Type B pancreatic cell (in vitro differentiated cells): ENCODE measurements at regions not wholly inside any gene's neighbourhood (a gene's known extent, or its start where the extent isn't known, plus 50 kb on each side); places are given as distances from the start of the nearest gene placed in this dataset.

Experiments used
- DNase-seq: peaks from one replicate; pipeline ENCODE4 v3.0.0; 2021; ENCODE audit warnings: mixed read lengths; ENCODE audit not compliant: unreplicated experiment; ENCODE audit errors: extremely low spot score
- H3K27ac Mint-ChIP-seq: 2 replicates; pipeline ENCODE4 v1.8.0; 2021; ENCODE audit warnings: mild to moderate bottlenecking, mixed read lengths
- H3K27me3 Mint-ChIP-seq: 2 replicates; pipeline ENCODE4 v1.8.0; 2021; ENCODE audit warnings: mixed read lengths
- H3K36me3 Mint-ChIP-seq: 2 replicates; pipeline ENCODE4 v1.8.0; 2021; ENCODE audit warnings: mixed read lengths
- H3K4me1 Mint-ChIP-seq: one replicate; pipeline ENCODE4 v1.8.0; 2021; ENCODE audit warnings: mixed read lengths; ENCODE audit not compliant: unreplicated experiment
- H3K4me3 Mint-ChIP-seq: 2 replicates; pipeline ENCODE4 v1.8.0; 2021; ENCODE audit warnings: mild to moderate bottlenecking, mixed read lengths
- H3K9me3 Mint-ChIP-seq: 2 replicates; pipeline ENCODE4 v1.8.0; 2021; ENCODE audit warnings: mixed read lengths
- CTCF ChIP-seq: fragments of 200-600 bp; sonication (generic); conservative IDR thresholded peaks from 2 replicates; pipeline ENCODE4 v1.5.0; 2021; ENCODE audit warnings: antibody characterized with exemption, mild to moderate bottlenecking

GRCh38 chr12:105449431-105449830 is 118.9 kb downstream of the C12orf75 start:
- Mint-ChIP-seq H3K27ac (no peak overlapping the region), H3K4me3 (no peak overlapping the region), H3K27me3 (no peaks in the 10 kb centered on the region), H3K4me1 (peaks cover 13% of the 10 kb centered on the region), H3K9me3 (peaks cover 5% of the 10 kb centered on the region), H3K36me3 (no peaks in the 10 kb centered on the region)
- DNase-seq: no peak
- no peak for TF ChIP-seq CTCF

DNA sequence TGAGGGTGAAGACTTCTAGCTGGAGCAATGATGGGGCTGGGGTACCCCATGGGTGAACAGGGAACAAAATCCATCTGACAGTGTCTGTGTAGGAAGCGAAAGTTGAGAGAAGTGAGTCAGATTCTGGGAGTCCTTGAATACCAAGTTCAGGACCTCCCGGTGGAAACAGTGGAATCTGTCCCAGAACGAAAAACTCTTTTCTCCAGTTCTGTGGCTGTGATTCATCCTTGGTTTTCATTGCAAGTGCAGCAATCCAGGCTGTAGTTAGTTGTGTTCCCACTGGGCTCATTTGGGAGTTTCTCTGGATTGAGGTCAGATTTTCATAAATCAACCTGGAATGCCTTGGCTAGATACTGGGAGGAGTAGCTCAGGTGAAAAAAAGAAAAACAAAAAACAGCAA is 120.7 kb downstream of the C12orf75 start:
- Mint-ChIP-seq H3K27ac (no peak overlapping the region), H3K4me3 (no peak overlapping the region), H3K36me3 (no peaks in the 10 kb centered on the region), H3K4me1 (peaks cover 4% of the 10 kb centered on the region), H3K9me3 (peaks cover 5% of the 10 kb centered on the region), H3K27me3 (no peaks in the 10 kb centered on the region)
- no peak for TF ChIP-seq CTCF
- DNase-seq: no peak

GRCh38 chr12:105451798-105452197 is 121.3 kb downstream of the C12orf75 start:
- no peak for TF ChIP-seq CTCF
- H3K4me1 Mint-ChIP-seq: peaks cover 4% of the 10 kb centered on the region
- H3K9me3 Mint-ChIP-seq: peaks cover 5% of the 10 kb centered on the region
- no peak overlapping the region for H3K4me3 Mint-ChIP-seq
- DNase-seq: no peak
- no peaks in the 10 kb centered on the region for H3K27me3 Mint-ChIP-seq
- no peak overlapping the region for H3K27ac Mint-ChIP-seq
- H3K36me3 Mint-ChIP-seq: no peaks in the 10 kb centered on the region

DNA sequence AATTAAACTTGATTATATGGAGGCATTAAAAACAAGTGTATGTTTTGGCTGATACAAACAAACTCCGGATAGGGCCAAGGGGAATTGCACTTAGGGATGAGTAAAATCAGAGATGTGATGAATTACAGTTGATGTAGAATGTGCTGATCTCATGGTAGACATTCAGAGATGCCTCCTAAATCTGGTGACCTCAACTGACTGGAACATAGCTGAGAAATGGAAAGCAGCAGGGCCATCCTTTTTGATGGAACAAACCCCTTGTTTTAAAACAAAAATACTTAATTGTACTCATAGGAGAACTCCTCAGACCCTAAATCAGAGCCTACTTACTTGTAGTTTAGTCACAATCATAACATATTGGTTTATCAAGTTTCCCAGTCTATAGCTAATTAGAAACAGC is 122.8 kb downstream of the C12orf75 start:
- Mint-ChIP-seq H3K4me3 (no peak overlapping the region), H3K27ac (no peak overlapping the region), H3K36me3 (no peaks in the 10 kb centered on the region), H3K9me3 (peaks cover 5% of the 10 kb centered on the region), H3K4me1 (peaks cover 4% of the 10 kb centered on the region), H3K27me3 (no peaks in the 10 kb centered on the region)
- no peak for TF ChIP-seq CTCF
- DNase-seq: no peak

DNA sequence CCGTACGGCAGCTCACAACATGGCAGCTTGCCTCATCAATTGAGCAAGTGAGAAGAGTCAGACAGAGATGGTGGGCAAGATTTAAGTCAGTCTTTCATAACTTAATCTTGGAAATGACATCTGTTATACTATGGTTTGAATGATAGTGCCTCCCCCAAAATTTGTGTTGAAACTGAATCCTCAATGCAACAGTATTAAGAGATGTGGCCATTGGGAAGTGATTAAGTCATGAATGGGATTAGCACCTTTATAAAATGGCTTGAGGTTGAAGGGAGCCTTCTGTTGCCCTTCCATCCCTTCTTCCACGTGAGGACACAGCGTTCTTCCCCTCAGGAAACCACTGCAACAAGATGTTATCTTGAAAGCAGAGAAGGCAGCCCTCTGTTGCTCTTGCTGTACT is 124.2 kb downstream of the C12orf75 start:
- Mint-ChIP-seq H3K4me1 (peaks cover 4% of the 10 kb centered on the region), H3K9me3 (peaks cover 13% of the 10 kb centered on the region)

More for the DNA sequence above, 124.2 kb downstream of the C12orf75 start:
- no peak for TF ChIP-seq CTCF
- no peak for DNase-seq
- Mint-ChIP-seq H3K27ac (no peak overlapping the region), H3K27me3 (no peaks in the 10 kb centered on the region), H3K4me3 (no peak overlapping the region), H3K36me3 (no peaks in the 10 kb centered on the region)
